ENCODE measurements at regions not wholly inside any gene's neighbourhood (a gene's known extent, or its start where the extent isn't known, plus 50 kb on each side); places are given as distances from the start of the nearest gene placed in this dataset.

- no peak overlapping the region for H3K27ac ChIP-seq
- no peak overlapping the region for H3K4me3 ChIP-seq
- H3K9me3 ChIP-seq (ENCODE audit: low read depth, low read length) = no peaks in the 10 kb centered on the region
- no peak overlapping the region for H3K9ac ChIP-seq (ENCODE audit: insufficient read length)
- DNase-seq (ENCODE audit: low read depth, low spot score) = no peak
- TF ChIP-seq EZH2 (IDR thresholded peaks at IDR 0.05) (no peak), FOXP2 (optimal IDR thresholded peaks at IDR 0.05; ENCODE audit: control extremely low read depth, extremely low read length, insufficient read depth) (no peak), POLR2AphosphoS5 (IDR thresholded peaks at IDR 0.05; ENCODE audit: borderline replicate concordance, low read depth, low read length) (no peak)
- no peaks in the 10 kb centered on the region for H3K36me3 ChIP-seq (ENCODE audit: insufficient read depth, low read length)
Observed at GRCh38 chr5:174281089-174281760, 235.7 kb downstream of the NSG2 start.

- DNase-seq (ENCODE audit: low read depth, low spot score) = no peak
- H3K4me3 ChIP-seq = no peak overlapping the region
- no peak overlapping the region for H3K27ac ChIP-seq
- TF ChIP-seq POLR2AphosphoS5 (IDR thresholded peaks at IDR 0.05; ENCODE audit: borderline replicate concordance, low read depth, low read length) (no peak), EZH2 (IDR thresholded peaks at IDR 0.05) (no peak), FOXP2 (optimal IDR thresholded peaks at IDR 0.05; ENCODE audit: control extremely low read depth, extremely low read length, insufficient read depth) (no peak)
- H3K9ac ChIP-seq (ENCODE audit: insufficient read length) = no peak overlapping the region
- H3K9me3 ChIP-seq (ENCODE audit: low read depth, low read length) = no peaks in the 10 kb centered on the region
- H3K36me3 ChIP-seq (ENCODE audit: insufficient read depth, low read length) = no peaks in the 10 kb centered on the region
Observed at GRCh38 chr5:174281855-174282254, 236.3 kb downstream of the NSG2 start.

GRCh38 chr5:174282391-174282790 is 236.9 kb downstream of the NSG2 start:
- Histone ChIP-seq H3K9ac (ENCODE audit: insufficient read length) (no peak overlapping the region), H3K9me3 (ENCODE audit: low read depth, low read length) (no peaks in the 10 kb centered on the region), H3K27ac (no peak overlapping the region), H3K36me3 (ENCODE audit: insufficient read depth, low read length) (no peaks in the 10 kb centered on the region), H3K4me3 (no peak overlapping the region)
- no peak for DNase-seq (ENCODE audit: low read depth, low spot score)
- TF ChIP-seq POLR2AphosphoS5 (IDR thresholded peaks at IDR 0.05; ENCODE audit: borderline replicate concordance, low read depth, low read length) = no peak
- TF ChIP-seq EZH2 (IDR thresholded peaks at IDR 0.05) = no peak
- TF ChIP-seq FOXP2 (optimal IDR thresholded peaks at IDR 0.05; ENCODE audit: control extremely low read depth, extremely low read length, insufficient read depth) = no peak

- Histone ChIP-seq H3K27ac (no peak overlapping the region), H3K4me3 (no peak overlapping the region), H3K36me3 (ENCODE audit: insufficient read depth, low read length) (no peaks in the 10 kb centered on the region), H3K9me3 (ENCODE audit: low read depth, low read length) (no peaks in the 10 kb centered on the region), H3K9ac (ENCODE audit: insufficient read length) (no peak overlapping the region)
- DNase-seq (ENCODE audit: low read depth, low spot score) = no peak
- TF ChIP-seq FOXP2 (optimal IDR thresholded peaks at IDR 0.05; ENCODE audit: control extremely low read depth, extremely low read length, insufficient read depth) = no peak
- TF ChIP-seq EZH2 (IDR thresholded peaks at IDR 0.05) = no peak
- TF ChIP-seq POLR2AphosphoS5 (IDR thresholded peaks at IDR 0.05; ENCODE audit: borderline replicate concordance, low read depth, low read length) = no peak
Observed at GRCh38 chr5:174283211-174284005, 237.9 kb downstream of the NSG2 start.

GRCh38 chr5:174284873-174285272 is 239.4 kb downstream of the NSG2 start:
- Histone ChIP-seq H3K9me3 (ENCODE audit: low read depth, low read length) (no peaks in the 10 kb centered on the region), H3K9ac (ENCODE audit: insufficient read length) (no peak overlapping the region), H3K36me3 (ENCODE audit: insufficient read depth, low read length) (no peaks in the 10 kb centered on the region), H3K27ac (no peak overlapping the region), H3K4me3 (no peak overlapping the region)
- TF ChIP-seq POLR2AphosphoS5 (IDR thresholded peaks at IDR 0.05; ENCODE audit: borderline replicate concordance, low read depth, low read length) (no peak), EZH2 (IDR thresholded peaks at IDR 0.05) (no peak), FOXP2 (optimal IDR thresholded peaks at IDR 0.05; ENCODE audit: control extremely low read depth, extremely low read length, insufficient read depth) (no peak)
- no peak for DNase-seq (ENCODE audit: low read depth, low spot score)

GRCh38 chr5:174287761-174288160 is 242.3 kb downstream of the NSG2 start:
- H3K4me3 ChIP-seq = no peak overlapping the region
- H3K9me3 ChIP-seq (ENCODE audit: low read depth, low read length) = no peaks in the 10 kb centered on the region
- H3K9ac ChIP-seq (ENCODE audit: insufficient read length) = no peak overlapping the region
- no peak overlapping the region for H3K27ac ChIP-seq
- TF ChIP-seq EZH2 (IDR thresholded peaks at IDR 0.05) = no peak
- TF ChIP-seq FOXP2 (optimal IDR thresholded peaks at IDR 0.05; ENCODE audit: control extremely low read depth, extremely low read length, insufficient read depth) = no peak
- TF ChIP-seq POLR2AphosphoS5 (IDR thresholded peaks at IDR 0.05; ENCODE audit: borderline replicate concordance, low read depth, low read length) = no peak
- H3K36me3 ChIP-seq (ENCODE audit: insufficient read depth, low read length) = no peaks in the 10 kb centered on the region
- no peak for DNase-seq (ENCODE audit: low read depth, low spot score)

- Histone ChIP-seq H3K9ac (ENCODE audit: insufficient read length) (no peak overlapping the region), H3K27ac (no peak overlapping the region), H3K4me3 (no peak overlapping the region), H3K9me3 (ENCODE audit: low read depth, low read length) (no peaks in the 10 kb centered on the region), H3K36me3 (ENCODE audit: insufficient read depth, low read length) (no peaks in the 10 kb centered on the region)
- DNase-seq (ENCODE audit: low read depth, low spot score) = no peak
- TF ChIP-seq EZH2 (IDR thresholded peaks at IDR 0.05) (no peak), POLR2AphosphoS5 (IDR thresholded peaks at IDR 0.05; ENCODE audit: borderline replicate concordance, low read depth, low read length) (no peak), FOXP2 (optimal IDR thresholded peaks at IDR 0.05; ENCODE audit: control extremely low read depth, extremely low read length, insufficient read depth) (no peak)
Observed at GRCh38 chr5:174288439-174288838, 242.9 kb downstream of the NSG2 start.

GRCh38 chr5:174291162-174291561 is 245.7 kb downstream of the NSG2 start:
- Histone ChIP-seq H3K27ac (no peak overlapping the region), H3K36me3 (ENCODE audit: insufficient read depth, low read length) (no peaks in the 10 kb centered on the region), H3K9ac (ENCODE audit: insufficient read length) (no peak overlapping the region), H3K9me3 (ENCODE audit: low read depth, low read length) (no peaks in the 10 kb centered on the region), H3K4me3 (no peak overlapping the region)
- DNase-seq (ENCODE audit: low read depth, low spot score) = no peak
- TF ChIP-seq POLR2AphosphoS5 (IDR thresholded peaks at IDR 0.05; ENCODE audit: borderline replicate concordance, low read depth, low read length) (no peak), FOXP2 (optimal IDR thresholded peaks at IDR 0.05; ENCODE audit: control extremely low read depth, extremely low read length, insufficient read depth) (no peak), EZH2 (IDR thresholded peaks at IDR 0.05) (no peak)
